GM19455 (cell line): ENCODE measurements at regions not wholly inside any gene's neighbourhood (a gene's known extent, or its start where the extent isn't known, plus 50 kb on each side); places are given as distances from the start of the nearest gene placed in this dataset.
"Not testable (repeated sequence)": the region's sequence is repeated elsewhere in the genome, so short reads cannot be mapped to it uniquely, and the experiment has no call there.

Experiments
- ATAC-seq: cut with Tn5 transposase; IDR thresholded peaks from one replicate; pipeline ENCODE4 v1.9.1; 2021; ENCODE audit not compliant: unreplicated experiment

DNA sequence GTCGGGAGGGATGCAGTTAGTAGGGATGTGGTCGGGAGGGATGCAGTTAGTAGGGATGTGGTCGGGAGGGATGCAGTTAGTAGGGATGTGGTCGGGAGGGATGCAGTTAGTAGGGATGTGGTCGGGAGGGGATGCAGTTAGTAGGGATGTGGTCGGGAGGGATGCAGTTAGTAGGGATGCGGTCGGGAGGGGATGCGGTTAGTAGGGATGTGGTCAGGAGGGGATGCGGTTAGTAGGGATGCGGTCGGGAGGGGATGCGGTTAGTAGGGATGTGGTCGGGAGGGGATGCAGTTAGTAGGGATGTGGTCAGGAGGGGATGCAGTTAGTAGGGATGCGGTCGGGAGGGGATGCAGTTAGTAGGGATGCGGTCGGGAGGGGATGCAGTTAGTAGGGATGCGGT lies 96.2 kb downstream of the BDH1 start:
- ATAC-seq, result not testable (repeated sequence)

DNA sequence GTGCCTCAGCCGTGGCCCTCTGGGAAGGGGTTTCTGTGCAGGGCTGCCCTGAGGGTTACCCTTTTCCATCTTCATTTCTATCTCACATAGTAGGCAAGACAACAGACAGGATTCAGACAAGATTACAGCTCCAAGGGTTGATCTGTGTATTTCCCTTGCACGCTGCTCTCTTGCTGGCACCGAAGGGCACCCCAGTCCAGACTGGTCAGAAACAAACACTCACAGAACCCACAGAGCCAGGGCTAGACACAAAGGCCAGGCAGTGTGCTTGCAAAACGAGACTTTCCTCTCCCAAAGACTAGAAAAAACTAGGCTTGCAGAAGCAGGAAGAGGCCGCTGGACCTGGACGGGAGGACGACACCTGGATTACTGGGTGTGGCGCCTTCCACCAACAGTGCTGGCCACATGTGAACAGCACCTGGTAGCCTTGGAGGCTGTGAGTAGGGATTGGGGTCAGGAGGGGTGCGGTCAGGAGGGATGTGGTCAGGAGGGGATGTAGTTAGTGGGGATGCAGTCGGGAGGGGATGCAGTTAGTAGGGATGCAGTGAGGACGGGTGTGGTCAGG lies 96.8 kb downstream of the BDH1 start:
- ATAC-seq, result no peak

DNA sequence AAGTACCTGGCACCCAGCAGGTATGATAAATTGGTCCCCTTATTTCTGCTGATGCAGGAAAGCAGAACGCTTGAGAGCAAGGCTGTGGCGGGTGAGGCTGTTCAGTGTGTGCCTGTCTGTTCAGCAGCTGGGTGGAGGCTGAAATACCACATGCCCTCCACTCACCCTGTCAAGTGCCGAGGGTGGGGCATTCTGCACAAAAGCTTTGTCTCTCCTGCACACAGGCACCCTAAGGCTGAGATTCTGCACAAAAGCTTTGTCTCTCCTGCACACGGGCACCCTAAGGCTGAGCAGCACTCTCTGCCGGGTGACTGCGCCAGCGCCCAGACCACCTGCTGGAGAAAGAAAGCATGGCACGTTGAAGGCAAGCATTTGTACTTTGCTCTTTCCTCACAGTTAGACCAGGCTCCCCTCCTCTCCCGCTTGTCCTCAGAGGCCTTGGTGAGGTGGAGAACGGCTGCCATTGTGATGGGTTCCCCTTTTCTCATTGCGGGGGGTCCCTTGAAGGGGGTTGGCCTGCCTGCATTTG lies 97.5 kb downstream of the BDH1 start:
- peak; percentile 55 for ATAC-seq

DNA sequence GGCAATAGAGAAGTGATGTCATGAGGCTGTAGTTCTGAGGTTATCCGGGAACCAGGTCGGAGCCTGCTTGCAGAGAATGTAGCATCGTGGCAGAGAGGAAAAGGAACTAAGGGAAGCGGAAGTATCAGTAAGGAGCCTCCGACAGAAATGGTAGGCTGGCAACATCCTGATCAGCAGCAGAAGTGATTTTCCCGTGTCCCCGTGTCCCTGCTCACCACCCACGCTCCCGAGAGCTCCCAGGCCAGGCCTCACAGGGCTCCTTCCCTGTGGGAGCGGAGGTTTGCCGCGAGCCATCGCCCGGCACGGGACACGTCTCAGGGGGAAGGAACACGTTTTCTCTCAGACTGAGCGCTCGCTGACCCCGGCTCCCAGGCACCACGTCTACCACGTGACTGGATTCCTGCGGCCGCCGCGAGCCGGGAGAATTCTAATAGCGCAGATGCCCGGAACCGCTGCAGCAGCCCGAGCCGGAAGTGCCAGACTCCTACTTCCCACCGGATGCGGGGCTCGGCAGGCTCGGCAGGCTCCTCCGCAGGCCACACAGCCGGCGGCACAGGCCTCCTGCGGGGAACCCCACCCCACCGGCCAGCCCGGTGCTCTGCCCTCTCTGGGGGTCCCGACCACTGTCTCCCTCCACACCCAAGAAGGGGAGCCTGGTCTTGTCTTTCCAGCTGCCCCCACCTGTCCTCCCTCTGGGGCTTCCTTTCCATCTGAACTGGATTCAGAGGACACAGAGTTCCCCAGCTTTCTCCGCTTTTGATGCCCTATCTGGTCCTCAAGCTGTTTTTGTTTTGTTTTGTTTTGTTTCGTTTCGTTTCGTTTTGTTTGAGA lies 99.3 kb downstream of the BDH1 start:
- ATAC-seq, result peak; percentile 66

DNA sequence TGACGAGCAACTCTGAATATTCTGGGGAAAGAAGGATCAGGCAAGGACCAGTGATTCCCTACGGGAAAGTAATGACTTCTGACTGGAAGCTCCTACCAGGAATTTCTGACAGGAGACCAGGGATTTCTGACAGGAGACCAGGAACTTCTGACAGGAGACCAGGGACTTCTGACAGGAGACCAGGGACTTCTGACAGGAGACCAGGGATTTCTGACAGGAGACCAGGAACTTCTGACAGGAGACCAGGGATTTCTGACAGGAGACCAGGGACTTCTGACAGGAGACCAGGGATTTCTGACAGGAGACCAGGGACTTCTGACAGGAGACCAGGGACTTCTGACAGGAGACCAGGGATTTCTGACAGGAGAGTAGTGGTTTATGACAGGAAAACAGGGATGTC lies 100.9 kb downstream of the BDH1 start:
- ATAC-seq, result not testable (repeated sequence)

DNA sequence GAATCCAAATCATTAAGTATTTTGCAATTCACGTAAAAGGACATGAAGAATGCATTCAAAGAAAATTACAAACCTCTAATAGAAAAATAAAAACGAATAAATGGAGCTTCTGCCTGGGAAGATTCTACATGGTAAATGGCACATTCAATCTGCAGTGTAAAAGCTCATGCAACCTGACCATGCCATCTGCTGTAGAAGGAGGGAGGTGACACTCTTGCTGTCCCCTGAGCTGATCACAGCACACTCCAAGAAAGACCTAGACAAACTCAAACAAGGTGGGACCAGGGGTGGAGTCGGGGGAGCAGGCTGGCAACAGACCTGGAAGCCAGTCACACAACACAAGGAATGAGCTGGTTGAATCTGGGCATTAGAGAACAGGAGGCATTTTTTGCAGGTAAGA lies 101.8 kb downstream of the BDH1 start:
- ATAC-seq, result no peak

DNA sequence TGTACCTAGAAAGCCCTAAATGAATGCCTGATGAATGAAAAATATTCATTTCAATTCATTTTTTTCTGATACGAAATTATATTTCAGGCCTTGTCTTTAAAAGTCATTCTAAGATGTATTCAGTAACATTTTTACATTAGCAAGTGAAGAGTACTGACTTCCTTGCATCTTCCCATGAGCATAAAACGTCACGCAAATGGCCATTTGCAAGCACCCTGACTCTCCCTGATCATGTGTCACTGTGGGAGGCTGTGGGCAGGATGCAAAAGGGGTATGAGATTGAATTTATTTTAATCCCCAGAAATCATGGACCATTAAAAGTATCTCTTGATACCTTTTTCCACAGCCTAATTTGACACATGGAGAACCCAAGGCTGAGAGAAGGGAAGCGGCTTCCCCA lies 105.0 kb downstream of the BDH1 start:
- no peak for ATAC-seq

DNA sequence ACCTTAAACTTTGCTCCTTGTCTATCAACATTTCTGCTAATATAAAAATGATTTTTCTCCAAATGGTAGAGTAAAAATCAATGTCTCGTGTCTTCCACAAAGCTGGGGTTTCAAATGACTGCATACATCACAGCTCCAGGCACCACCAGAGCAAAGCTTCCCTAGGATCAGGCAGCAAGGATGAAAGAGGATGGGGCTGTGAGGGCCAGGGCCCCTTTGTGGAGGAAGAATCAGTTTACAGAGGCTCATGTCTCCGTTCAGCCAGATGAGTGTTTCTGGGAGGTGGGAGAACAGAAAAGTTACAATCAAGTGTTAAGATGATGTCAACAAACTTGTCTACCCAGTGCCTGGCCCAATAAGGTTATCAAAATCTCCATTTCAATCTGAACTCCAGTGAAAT lies 105.5 kb downstream of the BDH1 start:
- no peak for ATAC-seq

DNA sequence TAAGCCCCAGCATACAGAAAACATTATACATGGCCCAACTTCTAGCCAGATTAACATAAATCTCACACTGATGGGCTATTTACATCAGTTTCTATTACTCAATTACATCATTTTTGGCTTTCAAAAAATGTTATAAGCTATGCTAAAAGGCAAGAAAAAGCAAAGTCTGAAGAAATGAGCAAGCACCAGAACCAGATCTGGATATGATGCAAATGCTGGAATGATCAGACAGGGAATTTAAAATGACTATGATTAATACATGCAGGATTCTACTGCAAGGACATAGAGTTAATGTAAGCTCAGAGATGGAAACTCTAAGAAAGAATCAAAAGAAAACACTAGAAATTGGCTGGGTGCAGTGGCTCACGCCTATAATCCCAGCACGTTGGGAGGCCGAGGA lies 106.6 kb downstream of the BDH1 start:
- not testable (repeated sequence) for ATAC-seq

DNA sequence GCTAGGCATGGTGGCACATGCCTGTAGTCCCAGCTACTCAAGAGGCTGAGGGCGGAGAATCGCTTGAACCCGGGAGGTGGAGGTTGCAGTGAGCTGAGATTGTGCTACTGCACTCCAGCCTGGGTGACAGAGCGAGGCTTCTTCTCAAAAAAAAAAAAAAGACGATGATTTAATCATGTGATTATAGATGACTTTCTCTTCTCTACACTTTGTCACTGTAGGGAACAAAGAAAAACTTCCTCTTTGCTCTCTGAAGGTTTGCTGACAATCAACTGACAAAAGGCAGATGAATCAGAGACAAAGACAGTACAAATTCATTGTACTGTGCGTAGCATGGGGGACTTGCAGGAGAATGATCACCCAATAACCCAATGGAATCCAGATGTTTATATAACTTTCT lies 108.0 kb downstream of the BDH1 start:
- not testable (repeated sequence) for ATAC-seq

DNA sequence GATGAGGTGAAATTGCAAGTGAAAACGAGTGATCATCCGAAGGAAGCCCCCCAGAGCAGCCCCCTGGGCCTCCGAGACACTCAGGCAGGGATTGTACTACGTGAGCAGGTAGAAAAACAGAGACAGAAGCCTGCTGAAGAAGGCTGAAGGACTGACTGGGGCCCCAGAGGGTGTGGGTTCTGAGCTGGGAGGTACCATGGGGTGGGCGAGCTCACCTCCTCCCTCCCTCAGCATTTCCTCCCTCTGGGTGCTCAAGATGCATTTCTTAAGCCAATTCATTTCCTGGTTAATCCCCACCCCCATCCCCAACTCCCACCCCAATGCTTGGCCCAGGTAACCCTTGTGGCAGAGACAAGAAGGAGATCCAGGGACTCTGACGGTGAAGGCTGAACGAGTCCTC lies 108.7 kb downstream of the BDH1 start:
- no peak for ATAC-seq

DNA sequence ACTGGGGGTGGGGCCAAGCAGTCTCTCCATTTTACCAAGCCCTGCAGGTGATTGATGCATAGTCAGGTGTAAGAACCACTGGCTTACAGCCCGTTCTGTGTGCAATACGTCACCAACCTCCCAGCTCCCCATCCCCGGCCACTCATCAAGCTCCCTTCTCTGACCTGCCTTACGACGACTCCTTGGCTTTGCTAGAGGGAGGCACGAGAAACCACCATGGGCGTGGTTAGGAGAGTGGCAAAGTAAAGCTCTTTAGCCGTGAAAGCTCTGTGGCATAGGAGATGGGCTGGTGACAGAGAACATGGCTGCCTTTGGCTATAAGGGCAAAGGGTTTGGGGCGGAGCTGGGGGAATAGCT lies 109.1 kb downstream of the BDH1 start:
- no peak for ATAC-seq

DNA sequence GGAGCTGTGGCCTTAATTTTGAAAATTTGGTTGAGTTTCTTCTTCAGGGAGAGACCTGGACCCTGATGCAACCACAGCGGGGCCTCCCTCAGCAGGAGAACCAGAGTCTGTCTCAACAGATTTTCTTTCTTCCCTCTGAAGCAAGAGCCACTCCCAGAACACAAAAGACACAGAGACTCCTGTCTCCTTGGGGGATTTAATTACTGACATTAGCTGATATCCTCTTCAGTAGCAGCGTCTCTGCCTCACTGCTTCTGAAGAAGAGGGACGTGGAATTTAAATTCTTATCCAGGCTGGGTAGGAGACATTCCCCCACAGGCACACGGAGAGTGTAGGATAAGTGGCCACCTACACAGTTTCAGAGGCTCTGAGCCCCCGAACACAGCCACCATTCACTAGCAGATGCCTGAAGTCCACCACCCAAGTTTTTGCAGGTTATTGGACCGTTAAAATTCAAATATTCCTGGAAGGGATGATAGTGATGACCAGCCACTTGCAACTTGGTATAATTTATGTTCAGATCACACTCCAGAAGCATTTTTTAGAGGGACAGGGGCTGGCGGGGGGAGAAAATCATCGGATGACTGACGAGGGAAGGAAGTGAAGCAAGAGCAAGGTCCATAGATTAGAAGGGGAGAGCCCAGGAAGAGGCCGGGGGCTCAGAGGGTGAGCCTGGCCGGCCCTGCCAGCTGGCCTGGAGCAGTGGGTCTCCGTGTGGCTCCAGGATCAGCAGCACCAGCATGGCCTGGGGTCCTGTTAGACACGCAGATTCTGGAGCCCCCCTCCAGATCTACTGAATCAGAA lies 109.7 kb downstream of the BDH1 start:
- no peak for ATAC-seq

DNA sequence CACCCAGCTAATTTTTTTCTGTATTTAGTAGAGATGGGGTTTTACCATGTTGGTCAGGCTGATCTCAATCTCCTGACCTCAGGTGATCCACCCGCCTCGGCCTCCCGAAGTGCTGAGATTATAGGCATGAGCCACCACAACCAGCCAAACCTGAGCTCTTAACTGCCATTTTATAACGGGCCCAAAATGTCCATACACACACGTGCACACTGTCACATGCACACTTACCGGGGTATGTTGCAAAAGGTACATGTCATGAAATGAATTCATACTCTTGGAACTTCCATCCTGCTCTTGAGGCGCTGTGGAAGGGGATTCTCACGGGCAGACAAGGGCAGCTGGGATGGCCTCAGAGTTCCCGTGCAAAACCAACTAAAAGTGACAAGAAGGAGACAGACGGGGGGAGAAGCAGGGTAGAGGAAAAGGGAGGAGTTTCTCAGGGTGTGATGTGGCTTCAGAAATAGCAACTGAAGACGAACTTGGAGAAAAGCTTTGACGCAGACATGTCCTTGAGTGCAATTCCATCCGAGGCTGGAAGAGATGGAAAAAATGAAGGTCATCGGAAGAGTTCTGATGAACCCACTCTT lies 110.9 kb downstream of the BDH1 start:
- ATAC-seq, result no peak

DNA sequence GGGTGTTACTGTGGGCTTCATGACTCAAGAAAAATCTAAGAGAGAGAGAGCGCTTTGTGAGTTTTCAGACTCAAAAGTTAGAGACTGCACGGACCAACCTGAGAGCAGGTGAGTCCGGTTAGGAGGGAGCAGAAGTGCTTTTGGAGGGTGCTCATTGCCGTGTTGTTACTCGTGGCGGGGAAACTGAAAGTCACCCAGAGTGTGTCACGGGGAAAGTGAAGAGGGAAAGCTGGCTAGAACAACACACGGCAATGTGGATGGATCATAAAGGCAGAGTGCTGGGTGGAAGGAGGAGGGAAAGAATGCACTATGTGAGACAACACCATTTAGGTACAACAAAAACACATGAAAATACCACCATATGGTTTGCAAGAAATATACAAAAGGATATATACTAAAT lies 112.3 kb downstream of the BDH1 start:
- ATAC-seq, result no peak

DNA sequence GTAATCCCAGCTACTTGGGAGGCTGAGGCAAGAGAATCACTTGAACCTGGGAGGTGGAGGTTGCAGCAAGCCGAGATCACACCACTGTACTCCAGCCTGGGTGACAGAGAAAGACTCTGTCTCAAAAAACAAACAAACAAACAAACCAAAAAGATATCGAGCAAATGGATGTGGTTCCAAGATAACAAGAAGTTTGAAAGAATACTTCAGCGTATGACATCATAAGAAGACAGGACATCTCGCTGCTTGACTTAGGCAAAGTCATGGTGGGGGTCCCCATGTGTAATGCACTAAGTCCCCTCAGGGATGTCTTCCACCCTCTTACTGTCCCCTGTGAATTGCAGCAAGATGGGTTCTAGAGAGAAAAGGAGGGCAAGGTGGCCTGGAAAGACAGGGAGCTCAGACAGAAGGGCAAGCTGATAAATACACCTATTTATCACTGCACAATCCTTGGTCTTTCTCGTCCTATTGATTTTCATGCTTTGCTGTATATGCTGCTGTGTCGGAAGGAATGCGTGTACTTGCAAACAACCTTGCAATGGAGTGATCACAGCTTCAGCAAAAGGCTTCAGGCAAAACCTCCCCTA lies 115.0 kb downstream of the BDH1 start:
- no peak for ATAC-seq

DNA sequence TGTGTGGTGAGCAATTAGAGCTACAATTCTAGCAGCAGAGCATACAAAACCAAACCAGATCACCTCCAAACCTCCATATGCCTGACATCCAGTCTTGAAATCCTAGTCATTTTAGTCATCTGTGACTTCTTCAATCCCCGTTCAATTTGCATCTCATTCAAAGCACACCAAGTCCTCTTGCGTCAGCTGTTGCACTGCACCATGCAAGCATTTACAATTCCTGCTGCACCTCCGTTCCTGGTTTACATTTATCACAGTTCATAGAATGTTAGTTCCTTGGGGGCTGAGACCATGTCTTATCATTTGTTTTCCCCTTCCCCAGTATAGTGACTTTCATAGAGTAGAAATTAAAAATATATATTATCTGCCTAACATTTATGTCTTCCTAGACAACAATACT lies 116.9 kb downstream of the BDH1 start:
- no peak for ATAC-seq

DNA sequence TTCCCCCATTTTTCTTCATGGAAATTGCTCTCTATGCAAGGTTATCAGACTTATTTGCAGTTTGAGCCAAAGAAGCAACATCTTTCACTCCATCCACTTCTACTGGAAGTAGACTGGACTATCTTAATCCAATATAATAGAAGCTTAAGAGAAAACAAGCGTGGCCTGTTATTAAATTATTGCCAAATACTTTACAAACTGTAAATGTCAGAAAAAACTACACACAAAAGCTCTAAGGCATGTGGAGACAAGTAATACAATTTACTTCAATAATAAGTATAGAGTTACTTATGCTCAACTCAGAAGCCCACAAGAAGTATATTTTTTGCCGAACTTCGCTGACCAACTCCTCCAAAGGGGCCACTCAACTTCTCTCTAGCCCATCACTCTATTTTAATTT lies 120.3 kb downstream of the BDH1 start:
- no peak for ATAC-seq

DNA sequence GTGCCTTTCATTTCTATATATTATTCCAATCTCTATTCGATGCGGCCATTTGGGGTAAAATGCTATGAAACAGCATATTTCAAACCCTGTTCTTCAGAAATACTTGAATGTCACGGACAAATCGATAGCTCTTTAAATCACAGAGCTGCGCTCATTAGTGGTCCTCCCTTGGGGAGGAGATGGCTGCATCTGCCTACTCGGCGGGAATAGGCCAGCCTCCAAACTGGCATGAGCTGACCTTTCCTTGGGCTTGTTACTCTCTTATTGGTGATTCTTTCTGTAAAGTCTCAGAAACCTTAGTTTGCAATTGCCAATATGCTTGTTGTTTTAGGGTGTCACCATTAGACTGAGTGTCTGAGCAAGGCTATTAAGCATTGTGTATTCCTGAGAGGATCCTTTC lies 120.9 kb downstream of the BDH1 start:
- ATAC-seq, result no peak

DNA sequence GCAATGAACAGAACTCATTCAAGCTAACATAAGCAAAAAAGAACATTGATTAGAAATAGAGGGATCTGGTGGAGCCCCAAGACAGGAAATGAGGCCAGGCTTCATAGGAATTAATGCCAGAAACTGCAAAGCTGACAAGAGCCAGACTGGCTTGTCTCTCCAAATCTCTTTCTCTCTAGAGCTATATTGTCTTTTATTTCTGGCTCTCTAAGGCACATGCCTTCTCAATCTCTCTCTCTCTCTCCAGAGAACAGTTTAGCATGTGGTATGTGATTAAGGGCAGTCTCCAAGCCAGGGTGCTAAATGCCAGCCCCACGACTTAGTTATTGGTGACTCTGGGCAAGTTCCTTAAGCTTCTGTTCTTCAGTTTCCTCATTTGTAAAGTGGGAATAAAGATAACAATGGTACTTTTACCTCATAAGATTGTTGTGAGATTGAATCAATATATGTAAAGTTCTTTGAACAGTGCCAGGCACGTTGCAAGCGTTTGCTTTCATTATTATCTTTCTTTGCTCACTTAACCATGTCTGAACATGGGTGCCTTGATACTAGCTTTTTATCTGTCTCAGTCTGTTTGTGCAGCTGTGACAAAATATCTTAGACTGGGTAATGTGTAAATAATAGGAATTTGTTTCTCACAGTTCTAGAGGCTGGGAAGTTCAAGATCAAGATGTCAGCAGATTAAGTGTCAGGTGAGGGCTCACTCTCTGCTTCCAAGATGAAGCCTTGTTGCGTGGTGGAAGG lies 123.2 kb downstream of the BDH1 start:
- no peak for ATAC-seq
